NCI-H2171 (cell line): ENCODE measurements at regions not wholly inside any gene's neighbourhood (a gene's known extent, or its start where the extent isn't known, plus 50 kb on each side); places are given as distances from the start of the nearest gene placed in this dataset.

Experiments
- DNase-seq: peaks from one replicate; lab custom pipeline; 2025; lab: John Stamatoyannopoulos, UW

GRCh38 chr1:81392526-81393226, 408.1 kb upstream of the ADGRL2 start:
- no peak for DNase-seq

- DNase-seq, result no peak
These were observed 409.5 kb upstream of the ADGRL2 start for GRCh38 chr1:81391125-81391828.

- DNase-seq, result no peak
These were observed 412.3 kb upstream of the ADGRL2 start for GRCh38 chr1:81388435-81388834.

DNA sequence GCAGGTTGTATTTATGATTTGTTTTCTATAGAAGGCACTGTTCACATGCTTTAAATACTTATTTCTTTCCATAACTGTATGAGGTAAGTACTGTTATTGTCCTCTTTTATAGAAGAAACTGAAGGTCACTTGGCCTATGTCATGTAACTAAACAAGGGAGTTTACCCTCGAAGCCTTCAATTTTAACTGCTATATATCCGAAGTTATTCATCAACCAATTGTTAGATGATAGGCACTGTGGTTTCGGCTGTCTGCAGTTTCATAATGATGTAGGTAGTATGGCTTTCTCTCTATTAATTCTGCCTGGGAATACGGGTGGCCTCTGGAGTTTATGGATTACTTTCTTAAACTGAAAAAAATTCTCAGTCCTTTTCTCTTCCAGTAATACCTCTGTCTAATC, 413.3 kb upstream of the ADGRL2 start:
- DNase-seq, result no peak

DNA sequence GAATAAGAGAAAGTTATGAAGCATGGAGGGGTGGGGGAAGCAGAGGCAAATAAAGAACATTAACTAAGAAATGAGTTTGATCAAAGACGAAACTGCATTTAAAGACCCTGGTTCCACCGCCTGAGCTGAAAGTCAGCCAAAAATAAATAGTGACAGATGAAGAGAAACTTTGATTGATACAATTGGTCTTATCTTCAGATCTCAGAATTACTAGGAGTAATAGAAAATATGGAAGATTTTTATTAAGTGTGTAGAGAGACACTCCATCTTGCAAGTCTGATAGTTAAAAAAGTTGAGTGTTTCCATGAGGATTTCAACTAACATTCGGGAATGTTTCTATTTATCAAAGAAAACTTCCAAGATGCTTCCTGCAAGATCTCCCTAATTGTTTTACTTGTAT, 418.2 kb upstream of the ADGRL2 start:
- no peak for DNase-seq

GRCh38 chr1:81381881-81382280, 418.9 kb upstream of the ADGRL2 start:
- no peak for DNase-seq

GRCh38 chr1:81380436-81380835, 420.3 kb upstream of the ADGRL2 start:
- no peak for DNase-seq

DNA sequence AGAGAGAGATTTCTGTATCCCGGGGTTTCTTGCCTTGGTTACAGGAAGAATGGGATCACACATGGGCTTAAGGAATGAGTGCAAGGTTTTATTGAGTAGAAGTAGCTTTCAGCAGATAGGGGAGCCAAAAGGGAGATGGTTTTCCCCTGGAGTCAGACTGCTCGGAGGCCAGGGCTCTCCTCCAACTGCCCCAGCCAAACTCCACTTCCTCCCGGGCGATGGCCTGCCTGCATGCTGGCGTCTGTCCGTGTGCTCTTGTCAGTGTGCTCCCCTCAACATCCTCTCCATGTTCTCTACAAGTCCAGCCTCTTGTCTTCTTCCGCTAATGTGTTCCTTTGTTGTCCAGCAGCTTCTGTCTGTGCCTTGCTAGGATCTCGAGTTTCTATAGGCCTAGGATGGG, 421.3 kb upstream of the ADGRL2 start:
- no peak for DNase-seq

DNA sequence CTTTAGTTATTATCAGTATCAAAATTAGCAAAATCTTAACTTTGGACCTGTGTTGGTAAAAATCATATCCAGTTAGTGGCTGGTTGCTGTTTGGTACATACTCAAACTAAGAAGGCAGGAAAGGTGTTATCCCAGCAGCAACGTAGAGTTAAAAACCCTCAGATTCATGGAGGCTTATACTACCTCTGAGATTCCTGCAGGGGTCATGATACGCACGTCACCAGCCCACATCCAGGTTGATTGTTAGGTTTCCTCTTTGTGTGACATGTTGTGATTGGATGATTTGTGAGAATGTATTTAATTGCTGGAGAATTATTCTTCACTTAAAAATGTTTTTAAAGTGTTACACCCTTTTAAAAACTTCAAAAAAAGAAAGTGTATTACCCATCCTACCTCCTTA, 423.3 kb upstream of the ADGRL2 start:
- DNase-seq, result no peak

GRCh38 chr1:81375884-81376548, 424.7 kb upstream of the ADGRL2 start:
- no peak for DNase-seq

- DNase-seq, result no peak
These were observed 426.3 kb upstream of the ADGRL2 start for GRCh38 chr1:81374481-81374880.

DNA sequence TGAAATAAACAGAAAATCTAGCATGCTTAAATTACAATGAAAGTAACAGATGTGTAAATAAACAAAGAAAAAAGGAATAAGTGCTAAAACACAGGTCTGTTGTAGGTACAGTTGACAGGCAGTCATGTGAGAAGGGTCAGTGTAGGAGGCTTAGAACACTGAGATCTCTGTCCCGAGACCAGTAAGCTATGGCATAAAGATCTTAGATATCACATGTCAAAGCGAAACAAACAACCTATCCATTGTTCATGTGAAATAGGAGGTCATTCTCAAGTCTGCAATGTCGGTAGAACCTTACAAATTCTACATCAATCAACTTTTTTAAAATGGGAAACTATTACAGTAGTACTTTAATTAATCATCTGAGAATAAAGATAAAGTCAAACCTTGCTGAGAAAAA, 428.9 kb upstream of the ADGRL2 start:
- no peak for DNase-seq

DNA sequence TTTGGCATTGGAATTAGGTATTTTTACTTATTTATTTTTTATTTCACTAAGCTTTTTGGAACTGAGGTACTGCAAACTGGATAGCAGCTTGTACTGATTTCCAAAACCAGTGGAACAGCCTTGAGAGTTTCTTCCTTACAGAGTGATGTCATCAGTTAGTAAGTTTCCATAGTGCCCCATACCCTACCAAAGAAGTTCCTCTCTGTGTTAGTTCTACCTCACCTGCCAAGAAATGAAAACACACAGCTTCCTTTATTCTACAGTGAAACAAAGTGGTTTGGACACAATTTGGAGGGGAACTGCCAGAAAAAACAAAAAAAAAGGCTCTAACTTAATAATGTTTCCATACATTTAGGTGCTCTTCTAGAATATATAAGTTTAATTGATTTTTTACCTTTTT, 430.9 kb upstream of the ADGRL2 start:
- DNase-seq, result no peak

- DNase-seq, result no peak
These were observed 434.6 kb upstream of the ADGRL2 start for GRCh38 chr1:81366173-81366572.

DNA sequence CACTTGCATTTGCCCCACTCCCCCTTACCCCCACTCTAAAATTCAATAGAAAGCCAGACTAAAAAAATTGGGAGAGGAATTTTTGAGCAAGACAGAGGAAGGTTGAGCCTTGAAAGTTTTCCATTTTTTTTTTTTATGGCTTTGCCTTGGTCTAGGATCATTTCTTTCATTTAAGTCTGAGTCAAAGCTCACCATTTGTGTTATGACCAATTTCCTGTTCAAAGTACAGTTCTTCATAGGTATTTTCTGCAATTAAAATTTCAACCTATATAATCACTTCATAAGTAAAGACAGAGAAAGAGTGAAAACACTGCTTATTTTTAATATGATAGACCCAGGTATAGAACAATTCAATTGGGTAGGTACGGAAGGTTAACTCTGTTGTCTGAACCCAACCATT, 436.6 kb upstream of the ADGRL2 start:
- no peak for DNase-seq

- no peak for DNase-seq
These were observed 442.6 kb upstream of the ADGRL2 start for GRCh38 chr1:81358151-81358550.

- DNase-seq, result no peak
These were observed 448.9 kb upstream of the ADGRL2 start for GRCh38 chr1:81351864-81352263.

DNA sequence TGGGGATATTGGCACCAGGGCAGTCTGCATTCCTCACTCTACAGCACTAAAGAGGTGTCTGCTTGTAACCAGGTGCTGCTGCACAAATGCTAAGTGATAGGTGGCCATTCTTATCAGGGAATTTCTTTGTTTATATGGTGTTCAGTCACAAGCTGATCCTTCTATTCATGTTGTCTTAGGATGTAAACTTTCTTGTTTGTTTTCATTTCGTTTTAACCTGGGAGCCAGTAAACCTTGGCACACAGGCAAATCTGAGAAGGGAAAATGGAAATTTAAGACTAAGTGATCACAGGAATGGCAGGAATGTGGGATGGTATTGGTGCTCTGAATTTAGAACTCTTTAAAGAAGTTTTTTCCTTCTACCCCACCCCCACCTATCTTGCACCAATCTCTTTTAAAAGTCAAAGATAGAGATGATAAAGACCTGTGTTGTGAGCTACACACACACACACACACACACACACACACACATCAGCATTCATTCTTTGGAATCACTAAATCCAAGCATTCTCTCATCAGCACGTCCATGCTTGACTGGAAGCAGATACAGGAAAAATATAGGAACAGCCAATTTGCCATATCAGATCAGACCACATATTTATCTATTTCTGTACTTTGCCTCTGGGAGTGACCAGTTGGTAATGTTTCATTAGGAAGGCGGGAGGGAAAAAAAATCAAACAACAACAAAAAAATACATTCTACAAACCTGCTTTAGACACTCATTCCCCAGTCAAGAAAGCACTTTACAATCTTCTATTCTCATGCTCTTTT, 451.4 kb upstream of the ADGRL2 start:
- no peak for DNase-seq

DNA sequence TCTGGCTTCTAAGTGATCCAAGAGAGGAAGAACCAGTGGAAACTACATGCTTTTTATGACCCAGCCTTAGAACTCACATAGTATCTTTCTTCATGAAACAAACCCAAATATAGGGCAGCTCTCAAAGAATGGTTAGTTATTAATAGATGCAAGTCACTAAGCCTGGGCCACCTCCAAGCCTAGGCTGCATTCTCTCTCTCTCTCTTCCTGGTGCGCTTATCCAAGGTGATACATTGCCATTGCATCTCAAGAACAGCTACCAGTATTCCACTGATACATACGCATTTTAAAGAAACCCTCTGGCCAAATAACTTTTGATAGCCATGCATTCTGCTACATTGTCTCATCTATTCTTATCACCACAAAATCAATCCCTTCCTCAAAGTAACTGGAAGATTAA, 455.6 kb upstream of the ADGRL2 start:
- DNase-seq, result no peak

- no peak for DNase-seq
These were observed 460.5 kb upstream of the ADGRL2 start for GRCh38 chr1:81340239-81340638.

- DNase-seq, result no peak
These were observed 463.5 kb upstream of the ADGRL2 start for GRCh38 chr1:81337226-81337625.

- DNase-seq, result no peak
These were observed 464.9 kb upstream of the ADGRL2 start for GRCh38 chr1:81335876-81336275.

GRCh38 chr1:81330521-81330920, 470.2 kb upstream of the ADGRL2 start:
- no peak for DNase-seq
